Naive thymus-derived CD4-positive, alpha-beta T cell (primary cell): ENCODE measurements at regions not wholly inside any gene's neighbourhood (a gene's known extent, or its start where the extent isn't known, plus 50 kb on each side); places are given as distances from the start of the nearest gene placed in this dataset.

Source experiments
- ATAC-seq: fragments of 150-1000 bp; cut with Tn5 transposase; 2 replicates; pipeline ENCODE4 v1.10.0; 2021; ENCODE audit warnings: mild to moderate bottlenecking, moderate library complexity
- CTCF ChIA-PET: fragments of 350-600 bp; sonication (Branson Sonifier 250); formaldehyde crosslinking; loops from one replicate; lab custom pipeline; 2021; ENCODE audit warnings: antibody characterized with exemption; lab: Charles Lee
- POLR2A ChIA-PET: fragments of 350-600 bp; sonication (Branson Sonifier 250); formaldehyde crosslinking; loops from one replicate; lab custom pipeline; 2021; ENCODE audit warnings: antibody characterized with exemption, inconsistent platforms; lab: Charles Lee
- DNase-seq, 9 donors: peaks; one replicate each; pipeline versions ENCODE4 v3.0.0 to v3.0.0-alpha.2; 2020 to 2022; ENCODE audit warnings: mixed read lengths in 1 of 9
- H3K27ac ChIP-seq: one replicate; pipeline ENCODE4 v1.7.0; 2013; ENCODE audit warnings: mild to moderate bottlenecking, low read depth, low read length, moderate library complexity
- H3K27me3 ChIP-seq, 2 donors: one replicate each; pipeline ENCODE4 v1.7.0; 2013; ENCODE audit warnings: low read length in 2 of 2, mild to moderate bottlenecking in 2 of 2, moderate library complexity in 2 of 2; ENCODE audit not compliant: control insufficient read depth in 2 of 2, insufficient read depth in 2 of 2
- H3K36me3 ChIP-seq, 3 experiments: 1 replicate in 2 of 3; 2 replicates in 1 of 3; pipeline ENCODE4 v1.7.0; 2013; ENCODE audit warnings: low read length in 3 of 3, mild to moderate bottlenecking in 3 of 3, moderate library complexity in 1 of 3; ENCODE audit not compliant: insufficient read depth in 3 of 3, control insufficient read depth in 2 of 3
- H3K4me1 ChIP-seq, 2 donors: one replicate each; pipeline ENCODE4 v1.7.0; 2013; ENCODE audit warnings: low read length in 2 of 2, mild to moderate bottlenecking in 2 of 2, moderate library complexity in 1 of 2; ENCODE audit not compliant: control insufficient read depth in 2 of 2, insufficient read depth in 2 of 2
- H3K4me3 ChIP-seq: 2 replicates; pipeline ENCODE4 v1.7.0; 2013; ENCODE audit warnings: mild to moderate bottlenecking, low read length
- H3K9me3 ChIP-seq, 3 experiments: 1 replicate in 2 of 3; 2 replicates in 1 of 3; pipeline ENCODE4 v1.7.0; 2013; ENCODE audit warnings: low read length in 3 of 3; ENCODE audit not compliant: control insufficient read depth in 2 of 3
- H3K27ac Mint-ChIP-seq, 9 donors: one replicate each; pipeline ENCODE4 v1.8.0; 2020 to 2022; ENCODE audit warnings: mixed read lengths in 9 of 9, mild to moderate bottlenecking in 8 of 9, moderate library complexity in 5 of 9, inconsistent platforms in 2 of 9
- H3K27me3 Mint-ChIP-seq, 5 donors: one replicate each; pipeline ENCODE4 v1.8.0; 2021 to 2022; ENCODE audit warnings: mixed read lengths in 5 of 5, mild to moderate bottlenecking in 1 of 5
- H3K36me3 Mint-ChIP-seq, 5 donors: one replicate each; pipeline ENCODE4 v1.8.0; 2020 to 2022; ENCODE audit warnings: mixed read lengths in 5 of 5, mild to moderate bottlenecking in 3 of 5, inconsistent platforms in 1 of 5
- H3K4me1 Mint-ChIP-seq, 7 donors: one replicate each; pipeline ENCODE4 v1.8.0; 2020 to 2022; ENCODE audit warnings: mixed read lengths in 7 of 7, mild to moderate bottlenecking in 3 of 7, inconsistent platforms in 1 of 7
- H3K4me3 Mint-ChIP-seq, 10 donors: one replicate each; pipeline ENCODE4 v1.8.0; 2020 to 2022; ENCODE audit warnings: mild to moderate bottlenecking in 10 of 10, mixed read lengths in 10 of 10, moderate library complexity in 6 of 10, inconsistent platforms in 2 of 10
- H3K9me3 Mint-ChIP-seq, 11 donors: one replicate each; pipeline ENCODE4 v1.8.0; 2020 to 2022; ENCODE audit warnings: mixed read lengths in 11 of 11, mild to moderate bottlenecking in 4 of 11, inconsistent platforms in 1 of 11, moderate library complexity in 1 of 11
- intact Hi-C, 2 donors: fragments of 100-400 bp; cut with micrococcal nuclease; formaldehyde crosslinking; loops; one replicate each; pipeline ENCODE4 v1.15.1; 2023

DNA sequence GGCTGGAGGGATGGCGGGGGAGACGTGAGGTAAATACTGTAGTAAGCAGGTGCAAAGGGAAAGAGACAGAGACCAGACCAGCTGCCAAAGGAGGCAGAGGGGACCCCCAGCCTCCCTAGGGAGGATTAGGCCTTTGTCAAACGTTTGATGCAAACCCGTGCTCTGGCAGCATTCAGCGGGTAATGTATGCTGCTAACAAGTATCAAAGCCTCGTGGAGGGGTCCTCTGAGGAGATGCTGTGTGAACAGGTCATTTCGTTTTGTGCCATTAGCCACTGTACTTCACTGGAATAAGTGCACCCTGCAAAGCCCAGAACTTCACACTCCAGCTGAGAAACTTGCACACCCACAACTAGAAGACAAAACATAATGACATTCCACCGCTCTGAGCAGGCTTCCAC, 644.5 kb downstream of the NPHP4 start:
- H3K36me3 ChIP-seq, result no peaks in the 10 kb centered on the region
- Mint-ChIP-seq H3K27ac (no peak overlapping the region), H3K27me3 (peaks cover 0 to 2% (median 0%) of the 10 kb centered on the region in 5 donors), H3K4me1 (peaks cover 5 to 29% (median 16%) of the 10 kb centered on the region in 7 donors), H3K4me3 (no peak overlapping the region), H3K36me3 (peaks cover 0 to 5% (median 0%) of the 10 kb centered on the region in 5 donors), H3K9me3 (peaks cover 0 to 8% (median 3%) of the 10 kb centered on the region in 11 donors)
- DNase-seq (no peak), ATAC-seq (no peak)
- no peak overlapping the region for H3K4me3 ChIP-seq
- no peak overlapping the region for H3K27ac ChIP-seq
- intact Hi-C loops, result no loop called here
- peaks cover 0 to 4% of the 10 kb centered on the region in 2 donors for H3K4me1 ChIP-seq
- no peaks in the 10 kb centered on the region for H3K9me3 ChIP-seq
- ChIA-PET CTCF (no interaction called here), POLR2A (no interaction called here)
- H3K27me3 ChIP-seq, result no peaks in the 10 kb centered on the region

DNA sequence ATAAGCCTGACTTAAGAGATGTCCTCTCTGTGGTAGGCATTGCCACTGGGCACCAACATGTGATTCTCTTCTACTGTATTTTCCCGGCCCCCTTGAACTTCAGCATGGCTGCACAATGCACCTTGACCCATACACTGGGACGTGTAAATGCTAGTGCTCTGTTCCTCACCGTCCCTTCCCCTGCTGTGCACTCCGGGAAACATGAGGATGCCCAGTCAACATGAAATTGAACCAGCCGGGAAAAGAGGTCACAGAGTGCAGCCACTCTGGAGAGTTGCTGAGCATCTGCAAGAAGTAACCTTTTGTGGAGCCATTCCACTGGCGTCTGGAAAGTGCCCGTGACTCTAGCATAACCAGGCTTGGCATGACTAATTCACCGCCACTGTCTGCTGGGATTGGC, 646.7 kb downstream of the NPHP4 start:
- ATAC-seq, result no peak
- intact Hi-C loops, result no loop called here
- Histone ChIP-seq H3K9me3 (no peaks in the 10 kb centered on the region), H3K4me3 (no peak overlapping the region), H3K27me3 (no peaks in the 10 kb centered on the region), H3K4me1 (peaks cover 0 to 4% of the 10 kb centered on the region in 2 donors), H3K27ac (no peak overlapping the region), H3K36me3 (no peaks in the 10 kb centered on the region)
- H3K27ac Mint-ChIP-seq, result no peak overlapping the region
- POLR2A ChIA-PET, result no interaction called here
- no peak for DNase-seq
- H3K27me3 Mint-ChIP-seq, result peaks cover 0 to 4% (median 0%) of the 10 kb centered on the region in 5 donors
- CTCF ChIA-PET, result interaction anchor here (0.6 kb wide), 1 partner anchor 58 kb away, joined by 3 read pairs; no protein-coding TSS in a partner anchor
- H3K4me1 Mint-ChIP-seq, result peaks cover 5 to 35% (median 16%) of the 10 kb centered on the region in 7 donors
- no peak overlapping the region for H3K4me3 Mint-ChIP-seq
- H3K9me3 Mint-ChIP-seq, result peaks cover 0 to 8% (median 3%) of the 10 kb centered on the region in 11 donors
- peaks cover 0 to 5% (median 0%) of the 10 kb centered on the region in 5 donors for H3K36me3 Mint-ChIP-seq

DNA sequence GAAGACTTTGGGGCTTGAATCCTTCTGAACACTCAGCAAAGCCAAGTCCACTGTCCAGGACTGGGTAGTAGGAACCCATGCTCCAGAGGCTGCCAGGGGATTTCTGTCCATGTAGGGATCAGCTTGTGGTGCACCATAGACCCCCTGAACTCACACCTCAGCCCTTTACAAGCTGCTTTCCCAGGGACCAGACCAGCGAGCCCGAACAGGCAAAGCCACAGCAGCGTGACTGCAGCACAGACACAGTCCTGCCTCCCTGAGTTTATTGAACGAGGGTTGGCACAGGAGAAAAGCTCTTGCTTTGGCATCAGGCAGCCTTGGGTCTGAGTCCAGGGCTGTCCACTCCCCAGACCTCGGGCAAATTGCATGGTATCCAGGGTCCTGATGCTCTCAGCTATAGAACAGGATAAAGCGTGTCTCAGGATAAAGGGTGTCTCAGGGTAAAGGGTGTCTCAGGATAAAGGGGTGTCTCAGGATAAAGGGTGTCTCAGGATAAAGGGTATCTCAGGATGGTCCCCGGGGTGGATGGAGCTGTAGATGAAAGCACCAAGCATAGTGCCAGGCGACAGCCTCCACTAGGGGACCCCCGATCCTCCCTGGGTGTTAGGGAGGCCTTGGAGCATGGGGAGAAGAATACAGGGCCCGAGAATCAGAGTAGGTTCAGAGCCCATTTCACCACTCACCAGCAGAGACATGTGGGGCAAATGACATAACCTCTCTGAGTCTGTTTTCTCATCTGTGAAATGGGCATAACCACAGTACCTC, 648.8 kb downstream of the NPHP4 start:
- ChIA-PET POLR2A (no interaction called here), CTCF (no interaction called here)
- Mint-ChIP-seq H3K27ac (no peak overlapping the region), H3K36me3 (peaks cover 0 to 5% (median 0%) of the 10 kb centered on the region in 5 donors), H3K4me3 (no peak overlapping the region), H3K27me3 (peaks cover 0 to 4% (median 0%) of the 10 kb centered on the region in 5 donors), H3K4me1 (peaks cover 3 to 27% (median 8%) of the 10 kb centered on the region in 7 donors), H3K9me3 (peaks cover 0 to 7% (median 0%) of the 10 kb centered on the region in 11 donors)
- Histone ChIP-seq H3K27ac (no peak overlapping the region), H3K27me3 (no peaks in the 10 kb centered on the region), H3K9me3 (no peaks in the 10 kb centered on the region), H3K36me3 (no peaks in the 10 kb centered on the region), H3K4me1 (no peaks in the 10 kb centered on the region), H3K4me3 (no peak overlapping the region)
- DNase-seq, result no peak
- ATAC-seq, result no peak
- intact Hi-C loops, result no loop called here

DNA sequence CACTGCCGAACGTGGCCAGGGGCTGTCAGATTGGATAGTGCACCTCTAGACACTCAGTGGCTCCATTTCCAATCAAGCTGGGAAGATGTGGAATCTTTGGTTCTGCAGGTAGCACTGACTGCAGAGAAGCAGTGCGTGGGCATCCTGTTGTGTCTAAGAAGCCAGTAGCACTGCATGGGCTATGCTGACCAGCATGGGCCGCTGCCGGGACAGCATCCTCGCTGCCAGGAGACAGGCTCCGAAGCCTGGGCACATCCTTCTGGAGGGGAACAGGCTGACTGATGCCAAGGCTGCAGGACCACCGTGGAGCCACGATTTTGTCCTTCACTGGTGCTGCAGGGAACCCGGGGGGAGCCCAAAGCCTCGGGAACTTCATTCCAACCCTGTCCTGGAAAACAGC, 649.4 kb downstream of the NPHP4 start:
- H3K27me3 ChIP-seq, result no peaks in the 10 kb centered on the region
- Mint-ChIP-seq H3K27ac (peak overlapping the region in 1 of 9 donors; percentile 32), H3K27me3 (peaks cover 0 to 4% (median 0%) of the 10 kb centered on the region in 5 donors), H3K9me3 (peaks cover 0 to 7% (median 0%) of the 10 kb centered on the region in 11 donors), H3K4me3 (no peak overlapping the region), H3K4me1 (peaks cover 5 to 33% (median 14%) of the 10 kb centered on the region in 7 donors), H3K36me3 (peaks cover 0 to 5% (median 0%) of the 10 kb centered on the region in 5 donors)
- no peak overlapping the region for H3K4me3 ChIP-seq
- ChIA-PET POLR2A (no interaction called here), CTCF (no interaction called here)
- H3K27ac ChIP-seq, result no peak overlapping the region
- no peak for ATAC-seq
- H3K4me1 ChIP-seq, result no peaks in the 10 kb centered on the region
- H3K36me3 ChIP-seq, result no peaks in the 10 kb centered on the region
- no peaks in the 10 kb centered on the region for H3K9me3 ChIP-seq
- intact Hi-C loops, result no loop called here
- no peak for DNase-seq

DNA sequence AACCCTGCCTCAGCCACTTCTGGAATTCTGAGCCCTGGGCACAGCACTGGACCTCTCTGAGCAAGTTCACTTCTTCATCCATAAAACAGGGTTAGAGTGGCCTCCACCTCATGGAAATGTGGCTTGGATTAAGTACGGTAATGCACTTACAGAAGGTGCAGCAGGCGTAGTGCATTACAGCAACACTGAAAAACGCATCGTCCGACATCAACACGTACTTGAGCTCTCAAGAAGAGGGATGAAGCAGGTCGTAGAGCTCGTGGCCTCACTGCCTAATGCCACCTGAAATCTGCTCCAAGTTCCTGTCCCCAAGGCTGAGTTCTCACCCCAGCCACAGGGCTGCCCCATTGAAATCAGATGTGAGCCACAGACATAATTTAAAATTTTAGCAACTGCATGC, 650.1 kb downstream of the NPHP4 start:
- Histone ChIP-seq H3K27me3 (no peaks in the 10 kb centered on the region), H3K36me3 (no peaks in the 10 kb centered on the region), H3K27ac (no peak overlapping the region), H3K4me3 (no peak overlapping the region), H3K9me3 (no peaks in the 10 kb centered on the region), H3K4me1 (peaks cover 0 to 5% of the 10 kb centered on the region in 2 donors)
- POLR2A ChIA-PET, result no interaction called here
- ATAC-seq (no peak), DNase-seq (no peak)
- Mint-ChIP-seq H3K27me3 (peaks cover 0 to 4% (median 0%) of the 10 kb centered on the region in 5 donors), H3K4me3 (no peak overlapping the region), H3K36me3 (peaks cover 0 to 4% (median 0%) of the 10 kb centered on the region in 5 donors), H3K27ac (peak overlapping the region in 1 of 9 donors; percentile 45), H3K9me3 (peaks cover 0 to 4% (median 0%) of the 10 kb centered on the region in 11 donors), H3K4me1 (peaks cover 5 to 40% (median 20%) of the 10 kb centered on the region in 7 donors)
- CTCF ChIA-PET, result no interaction called here
- intact Hi-C loops, result no loop called here

DNA sequence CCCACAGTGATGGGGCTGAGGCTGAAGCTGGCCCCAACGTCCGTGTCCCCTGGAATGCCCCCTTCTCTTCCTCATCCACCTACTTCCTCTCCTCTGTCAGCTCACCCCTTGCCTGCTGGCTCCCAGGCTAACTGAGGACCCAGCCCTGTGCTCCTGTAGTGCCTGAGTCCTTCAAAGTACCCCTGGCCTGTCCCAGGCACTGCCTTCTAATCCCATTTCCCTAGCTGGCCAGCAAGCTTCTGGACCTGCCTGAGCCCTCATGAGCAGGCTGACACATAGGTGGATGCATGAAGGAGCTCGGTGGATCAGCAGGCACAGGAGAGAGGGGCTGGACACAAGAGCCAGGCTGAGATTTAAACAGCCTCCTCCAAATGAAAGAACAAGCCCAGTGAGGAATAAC, 650.8 kb downstream of the NPHP4 start:
- Mint-ChIP-seq H3K4me3 (no peak overlapping the region), H3K27ac (peak overlapping the region in 1 of 9 donors; percentile 40), H3K9me3 (peaks cover 0 to 2% (median 0%) of the 10 kb centered on the region in 11 donors), H3K4me1 (peaks cover 5 to 44% (median 24%) of the 10 kb centered on the region in 7 donors), H3K36me3 (peaks cover 0 to 4% (median 0%) of the 10 kb centered on the region in 5 donors), H3K27me3 (peaks cover 0 to 4% (median 0%) of the 10 kb centered on the region in 5 donors)
- no peaks in the 10 kb centered on the region for H3K36me3 ChIP-seq
- no peak for ATAC-seq
- H3K4me3 ChIP-seq, result no peak overlapping the region
- intact Hi-C loops, result no loop called here
- no peaks in the 10 kb centered on the region for H3K9me3 ChIP-seq
- ChIA-PET CTCF (no interaction called here), POLR2A (interaction anchor here (1.5 kb wide), 1 partner anchor 11 kb away, joined by 5 read pairs; no protein-coding TSS in a partner anchor)
- DNase-seq, result no peak
- no peaks in the 10 kb centered on the region for H3K27me3 ChIP-seq
- H3K4me1 ChIP-seq, result peaks cover 0 to 5% of the 10 kb centered on the region in 2 donors
- no peak overlapping the region for H3K27ac ChIP-seq
